Dendritic cell treated with granulocyte-macrophage colony-stimulating factor and Interleukin-4, amounts not matched to agents 40 ng/mL and 50 ng/mL, for 4 days (primary cell): ENCODE measurements at regions not wholly inside any gene's neighbourhood (a gene's known extent, or its start where the extent isn't known, plus 50 kb on each side); places are given as distances from the start of the nearest gene placed in this dataset.

Source experiments
- H3K27ac Mint-ChIP-seq: one replicate; pipeline ENCODE4 v1.8.0; 2022; ENCODE audit warnings: mild to moderate bottlenecking, mixed read lengths
- H3K27me3 Mint-ChIP-seq: one replicate; pipeline ENCODE4 v1.8.0; 2022; ENCODE audit warnings: mild to moderate bottlenecking, mixed read lengths
- H3K36me3 Mint-ChIP-seq: one replicate; pipeline ENCODE4 v1.8.0; 2022; ENCODE audit warnings: low read depth, mixed read lengths
- H3K4me1 Mint-ChIP-seq: one replicate; pipeline ENCODE4 v1.8.0; 2022; ENCODE audit warnings: low read depth, mixed read lengths
- H3K4me3 Mint-ChIP-seq: one replicate; pipeline ENCODE4 v1.8.0; 2022; ENCODE audit warnings: mild to moderate bottlenecking, moderate library complexity, mixed read lengths
- H3K9me3 Mint-ChIP-seq: one replicate; pipeline ENCODE4 v1.8.0; 2022; ENCODE audit warnings: mixed read lengths
- intact Hi-C: fragments of 100-400 bp; cut with micrococcal nuclease; formaldehyde crosslinking; loops from one replicate; pipeline ENCODE4 v1.15.0; 2022

DNA sequence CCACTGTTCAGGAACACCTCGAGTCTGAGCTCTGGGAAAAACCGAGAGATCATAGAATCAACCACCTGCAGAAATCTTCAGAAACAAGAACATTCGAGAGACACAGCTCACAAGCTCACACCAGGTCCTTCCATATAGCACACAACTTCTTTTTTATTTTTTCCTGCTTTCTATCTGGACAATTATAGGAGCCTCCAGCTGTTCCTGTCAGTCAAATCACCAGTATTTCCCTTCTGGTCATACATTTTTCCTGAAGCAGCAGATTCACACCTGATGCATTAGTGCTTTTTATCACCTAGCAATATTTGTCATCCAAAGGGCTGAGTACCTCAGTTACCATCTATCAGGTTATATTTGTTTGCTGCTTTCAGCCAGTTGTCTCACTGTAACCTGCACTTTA, 323.5 kb downstream of the FOXO1 start:
- Mint-ChIP-seq H3K4me3 (no peak overlapping the region), H3K4me1 (peaks cover 5% of the 10 kb centered on the region), H3K27ac (no peak overlapping the region), H3K9me3 (no peaks in the 10 kb centered on the region), H3K36me3 (no peaks in the 10 kb centered on the region), H3K27me3 (peaks cover 14% of the 10 kb centered on the region)
- intact Hi-C loops, result no loop called here

DNA sequence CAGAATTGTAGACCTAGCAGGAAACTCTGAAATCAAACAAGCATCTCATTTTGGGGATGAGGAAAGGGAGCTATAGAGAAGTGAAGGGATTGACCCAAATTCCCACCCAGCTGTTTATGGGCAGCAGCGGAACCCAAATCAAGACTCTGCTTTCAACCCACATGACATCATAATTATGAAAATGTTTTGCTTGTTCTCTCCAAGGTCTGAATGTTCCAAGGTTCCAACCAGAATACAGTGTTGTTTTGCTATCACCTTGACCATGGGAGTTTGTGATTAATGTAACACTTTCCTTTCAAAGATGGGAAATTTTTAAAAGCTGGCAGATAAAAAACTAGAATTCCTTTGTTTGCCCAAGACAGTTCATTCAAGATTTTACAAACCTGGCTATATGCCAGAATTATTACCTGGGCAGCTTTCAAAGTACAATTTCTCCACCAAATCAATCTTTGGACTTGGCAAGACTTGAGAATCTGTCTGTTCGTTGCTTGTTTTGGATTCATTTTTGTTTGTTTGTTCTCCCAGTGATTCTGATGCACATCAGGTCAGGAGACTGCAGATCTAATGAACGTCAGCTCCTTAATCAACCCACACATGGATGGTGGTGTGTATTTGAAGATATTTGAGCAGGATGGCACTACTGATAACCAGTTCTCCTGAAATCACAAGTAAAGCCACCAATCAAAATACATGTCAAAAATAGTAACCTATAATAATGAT, 322.7 kb downstream of the FOXO1 start:
- H3K9me3 Mint-ChIP-seq, result no peaks in the 10 kb centered on the region
- no peak overlapping the region for H3K27ac Mint-ChIP-seq
- intact Hi-C loops, result no loop called here
- no peaks in the 10 kb centered on the region for H3K36me3 Mint-ChIP-seq
- no peaks in the 10 kb centered on the region for H3K4me1 Mint-ChIP-seq
- no peak overlapping the region for H3K4me3 Mint-ChIP-seq
- peaks cover 16% of the 10 kb centered on the region for H3K27me3 Mint-ChIP-seq

DNA sequence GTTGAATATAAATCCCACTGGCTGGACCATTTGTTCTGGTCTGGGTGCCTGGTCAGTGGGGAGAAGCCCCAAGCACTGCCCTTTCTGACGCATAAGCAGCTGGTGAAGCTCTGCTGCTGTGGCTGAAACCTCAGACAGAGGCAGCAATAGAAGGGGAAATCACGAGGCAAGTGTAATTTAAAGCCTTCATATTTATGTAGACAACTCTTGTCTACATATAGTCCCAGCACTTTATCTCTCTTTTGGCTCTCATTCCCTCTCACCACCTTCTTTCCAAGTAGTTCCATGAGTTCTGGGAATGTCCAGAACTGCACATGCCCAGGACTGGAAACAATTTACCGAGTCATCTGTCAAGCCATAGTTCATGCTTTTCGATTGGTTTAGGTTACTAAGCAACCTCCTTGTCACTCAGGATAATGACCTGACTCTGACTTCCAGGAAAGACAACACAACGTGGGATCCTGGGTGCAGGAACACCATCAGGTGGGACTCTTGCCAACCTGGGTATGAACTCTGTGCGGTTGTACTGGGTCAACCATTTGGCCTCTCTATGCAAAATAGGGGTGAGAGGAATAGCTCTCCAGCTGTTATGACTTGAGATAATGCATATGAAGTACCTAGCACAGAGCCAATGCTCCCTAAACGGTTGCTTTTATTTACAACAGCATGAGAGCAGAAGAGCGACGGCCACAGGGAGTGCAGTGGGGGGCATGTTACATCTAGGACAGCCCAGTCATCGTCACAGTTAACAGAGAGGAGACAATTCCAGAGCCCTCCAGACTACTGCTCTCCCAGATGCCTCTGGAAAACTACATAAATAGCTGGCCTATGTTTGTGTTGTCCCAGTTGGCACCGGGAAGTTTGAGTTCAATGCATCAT, 321.9 kb downstream of the FOXO1 start:
- no peaks in the 10 kb centered on the region for H3K4me1 Mint-ChIP-seq
- no peak overlapping the region for H3K4me3 Mint-ChIP-seq
- H3K36me3 Mint-ChIP-seq, result no peaks in the 10 kb centered on the region
- intact Hi-C loops, result no loop called here
- no peaks in the 10 kb centered on the region for H3K9me3 Mint-ChIP-seq
- no peak overlapping the region for H3K27ac Mint-ChIP-seq
- H3K27me3 Mint-ChIP-seq, result peaks cover 15% of the 10 kb centered on the region

DNA sequence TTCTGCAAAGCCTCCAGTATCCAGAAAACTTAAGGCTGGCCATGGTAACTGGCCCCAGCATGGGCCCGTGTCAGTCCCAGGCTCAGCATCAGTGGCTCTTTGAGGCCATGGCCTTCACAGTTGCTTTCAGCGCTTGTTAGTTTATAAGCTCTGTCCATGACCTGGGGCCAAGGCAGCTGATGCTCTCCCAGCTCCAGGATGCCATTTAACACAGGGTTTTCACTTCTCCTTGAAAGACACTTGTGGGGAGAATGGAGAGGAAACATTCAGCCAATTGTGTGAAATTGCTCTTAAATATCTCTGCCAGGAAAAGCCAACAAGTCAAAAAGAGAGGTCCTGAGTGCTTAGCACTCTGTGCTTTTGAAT, 321.3 kb downstream of the FOXO1 start:
- intact Hi-C loops, result no loop called here
- H3K36me3 Mint-ChIP-seq, result no peaks in the 10 kb centered on the region
- no peak overlapping the region for H3K27ac Mint-ChIP-seq
- no peaks in the 10 kb centered on the region for H3K9me3 Mint-ChIP-seq
- no peak overlapping the region for H3K4me3 Mint-ChIP-seq
- peaks cover 13% of the 10 kb centered on the region for H3K27me3 Mint-ChIP-seq
- no peaks in the 10 kb centered on the region for H3K4me1 Mint-ChIP-seq

DNA sequence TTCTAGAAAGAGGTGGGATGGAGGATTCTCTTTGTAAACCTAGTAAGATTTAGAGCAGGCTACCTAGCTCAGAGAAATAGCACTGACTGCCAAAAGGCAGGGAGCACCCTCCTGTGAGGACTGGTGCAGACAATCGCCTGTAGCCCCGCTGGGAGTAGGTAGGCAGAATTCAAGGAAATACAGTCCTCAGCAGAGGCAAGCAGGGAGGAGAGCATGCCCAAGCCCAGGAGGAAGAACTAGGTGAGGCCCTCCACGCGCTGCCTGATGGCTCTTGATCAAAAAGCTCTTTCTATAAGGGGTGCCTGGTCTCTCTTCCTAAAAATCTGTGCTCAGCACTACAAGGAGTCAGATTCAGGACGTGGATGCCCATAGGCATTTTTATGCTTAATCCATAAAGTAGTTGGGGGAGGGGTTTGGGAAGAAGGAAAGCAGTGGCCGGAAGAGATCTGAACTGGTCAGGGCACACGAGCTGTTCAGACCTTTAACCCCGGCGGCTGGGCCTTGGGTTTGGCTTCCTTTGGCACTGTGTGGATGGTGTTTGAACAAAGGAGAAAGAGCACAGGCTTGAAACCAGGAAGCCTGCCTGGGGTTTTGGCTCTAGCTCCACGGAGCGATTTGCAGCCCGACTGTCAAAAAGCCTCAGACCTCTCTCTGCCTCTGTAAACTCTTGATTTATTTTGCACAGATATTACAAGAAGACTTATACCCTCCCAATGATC, 320.6 kb downstream of the FOXO1 start:
- intact Hi-C loops, result no loop called here
- H3K4me1 Mint-ChIP-seq, result no peaks in the 10 kb centered on the region
- H3K27ac Mint-ChIP-seq, result no peak overlapping the region
- H3K36me3 Mint-ChIP-seq, result no peaks in the 10 kb centered on the region
- H3K9me3 Mint-ChIP-seq, result no peaks in the 10 kb centered on the region
- H3K27me3 Mint-ChIP-seq, result peaks cover 13% of the 10 kb centered on the region
- H3K4me3 Mint-ChIP-seq, result no peak overlapping the region

DNA sequence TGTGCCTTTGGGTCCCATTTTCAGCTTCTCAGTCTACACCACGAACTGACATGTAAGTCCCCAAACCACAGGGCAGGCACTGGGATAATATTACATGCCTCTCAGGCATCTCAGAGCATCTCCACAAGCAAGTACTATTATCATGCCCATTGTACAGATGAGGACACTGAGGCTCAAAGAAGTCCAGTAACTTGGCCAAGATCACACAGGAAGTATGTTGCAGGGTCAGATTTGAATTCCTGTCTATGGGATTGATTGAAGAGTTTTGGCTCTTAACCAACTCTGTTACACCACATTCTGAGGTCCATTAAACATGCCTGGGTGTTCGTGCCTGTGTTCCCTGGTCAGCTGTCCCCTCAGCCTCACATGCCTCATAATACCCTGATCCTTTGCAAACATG, 319.8 kb downstream of the FOXO1 start:
- Mint-ChIP-seq H3K9me3 (no peaks in the 10 kb centered on the region), H3K27ac (no peak overlapping the region), H3K4me3 (no peak overlapping the region), H3K27me3 (peaks cover 13% of the 10 kb centered on the region), H3K36me3 (no peaks in the 10 kb centered on the region), H3K4me1 (no peaks in the 10 kb centered on the region)
- intact Hi-C loops, result no loop called here

DNA sequence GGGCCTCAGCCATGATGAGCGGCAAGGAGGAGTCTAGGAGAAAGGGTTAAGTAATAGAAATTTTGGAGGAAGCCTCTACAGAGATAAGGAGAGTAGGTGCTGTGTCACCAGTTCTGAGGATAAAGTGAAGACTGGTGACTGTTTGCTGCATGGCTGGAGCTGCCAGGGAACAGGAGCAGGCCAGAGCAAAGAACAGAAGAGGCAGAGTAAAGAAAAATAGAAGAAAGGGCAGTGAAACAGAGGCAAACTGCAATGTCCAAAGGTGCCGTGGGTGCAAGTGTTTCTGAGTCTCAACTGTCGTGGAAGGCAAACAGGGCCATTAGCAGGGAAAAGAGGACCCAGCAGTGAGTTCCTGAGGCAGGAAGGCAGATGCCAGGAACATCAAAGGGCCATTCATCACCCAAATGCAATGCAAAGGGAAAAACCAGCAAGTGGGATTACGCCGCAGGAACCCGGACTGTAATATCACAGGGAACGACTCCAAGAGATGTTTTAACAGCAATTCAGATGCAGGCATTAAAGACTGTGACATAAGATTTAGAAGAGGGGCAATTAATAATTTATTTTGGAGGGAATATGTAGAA, 318.3 kb downstream of the FOXO1 start:
- Mint-ChIP-seq H3K27ac (no peak overlapping the region), H3K9me3 (no peaks in the 10 kb centered on the region), H3K4me3 (no peak overlapping the region), H3K4me1 (no peaks in the 10 kb centered on the region), H3K27me3 (peaks cover 6% of the 10 kb centered on the region), H3K36me3 (no peaks in the 10 kb centered on the region)
- intact Hi-C loops, result no loop called here

DNA sequence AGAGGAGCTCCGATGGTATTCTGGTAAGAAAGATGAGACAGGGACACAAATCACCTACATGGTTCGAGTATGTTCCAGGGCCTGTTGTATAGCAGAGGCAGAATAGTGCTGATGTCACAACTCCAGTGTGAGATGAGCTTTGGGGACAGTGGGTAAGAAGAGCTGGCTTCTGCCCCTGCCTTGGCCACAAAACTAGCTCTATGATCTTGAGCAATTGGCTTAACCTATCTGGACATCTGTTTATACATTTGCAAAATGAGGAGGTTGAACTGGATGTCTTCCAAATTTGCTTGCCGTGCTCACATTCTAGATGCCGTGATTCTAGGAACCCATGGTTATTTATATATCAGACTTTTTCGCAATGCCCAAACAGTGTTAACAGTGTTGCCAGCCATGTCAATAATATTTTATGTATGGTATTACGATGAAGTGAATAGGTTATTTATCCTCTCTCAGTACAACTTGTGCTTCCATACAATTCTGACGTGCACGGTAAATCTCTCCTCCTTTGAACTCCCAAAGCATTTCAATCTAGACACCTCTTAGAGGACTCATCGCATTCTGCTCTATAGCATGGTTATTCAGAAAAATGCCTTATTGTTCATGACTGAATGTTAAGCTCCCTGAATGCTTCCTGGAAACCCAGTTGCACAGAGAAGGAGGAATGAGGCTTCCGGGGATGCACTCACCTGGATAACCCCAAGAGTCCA, 316.0 kb downstream of the FOXO1 start:
- Mint-ChIP-seq H3K4me3 (no peak overlapping the region), H3K36me3 (no peaks in the 10 kb centered on the region), H3K27me3 (peaks cover 4% of the 10 kb centered on the region), H3K4me1 (no peaks in the 10 kb centered on the region), H3K9me3 (no peaks in the 10 kb centered on the region), H3K27ac (no peak overlapping the region)
- intact Hi-C loops, result no loop called here

DNA sequence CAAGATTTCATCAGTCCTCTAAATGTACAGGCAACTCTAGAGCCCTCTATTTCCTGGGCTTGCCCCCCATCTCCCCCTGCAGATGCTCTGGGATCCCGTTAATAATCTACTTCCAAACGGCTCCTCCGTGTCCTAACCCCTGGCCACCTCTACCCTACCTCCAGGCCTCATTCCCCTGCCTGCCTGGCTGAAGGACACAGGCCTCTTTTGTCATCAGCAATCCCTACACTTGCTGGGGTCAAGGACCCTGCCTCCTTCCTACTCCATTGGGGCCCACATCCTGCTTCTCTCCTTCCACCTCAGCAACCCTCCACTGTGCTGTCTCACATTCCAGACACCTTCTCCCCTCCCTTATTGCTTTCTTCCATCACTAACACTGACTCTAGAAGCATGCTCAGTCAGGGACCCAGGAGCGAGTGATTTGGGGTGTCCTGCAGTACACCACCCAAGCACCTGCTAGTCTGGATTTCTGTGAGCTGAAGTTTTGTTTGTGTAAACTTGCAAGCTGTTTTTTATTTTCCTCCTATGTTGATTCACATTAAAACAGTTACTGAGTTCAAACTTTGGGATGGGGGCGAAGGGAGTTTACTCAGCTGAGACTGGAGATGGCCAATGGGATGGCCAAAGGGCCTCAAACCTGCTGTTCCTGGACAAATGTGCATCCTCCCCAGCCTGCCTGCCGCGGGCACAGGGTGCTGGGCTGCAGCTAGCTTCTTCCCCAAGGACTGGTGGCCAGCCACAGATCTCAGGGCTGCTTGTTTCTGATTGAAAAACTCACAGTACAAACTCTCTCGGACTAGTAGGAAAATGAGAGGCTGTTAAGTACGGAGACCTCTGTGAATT, 314.7 kb downstream of the FOXO1 start:
- H3K4me1 Mint-ChIP-seq, result no peaks in the 10 kb centered on the region
- H3K4me3 Mint-ChIP-seq, result no peak overlapping the region
- no peaks in the 10 kb centered on the region for H3K36me3 Mint-ChIP-seq

DNA sequence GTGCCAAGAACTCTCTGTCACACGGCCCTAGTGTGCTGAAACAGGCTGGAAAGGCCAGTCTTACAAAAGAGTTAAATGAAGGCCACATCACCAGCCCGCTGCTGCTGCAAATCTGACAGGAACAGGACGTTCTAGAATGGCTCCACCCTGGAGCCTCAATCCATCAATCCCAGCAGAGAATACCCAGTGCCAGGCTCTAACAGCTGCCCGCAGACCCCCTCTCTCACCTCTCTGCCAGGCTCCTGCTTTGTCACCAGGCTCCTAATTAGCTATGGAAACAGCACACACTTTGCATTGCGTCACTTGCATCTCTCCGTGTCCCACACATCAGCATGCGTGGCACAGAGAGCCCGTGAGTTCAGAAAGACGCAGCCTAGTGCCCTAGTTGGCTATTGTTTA, 314.1 kb downstream of the FOXO1 start:
- intact Hi-C loops, result no loop called here
- H3K4me3 Mint-ChIP-seq, result no peak overlapping the region
- no peaks in the 10 kb centered on the region for H3K36me3 Mint-ChIP-seq
- no peaks in the 10 kb centered on the region for H3K4me1 Mint-ChIP-seq
- no peaks in the 10 kb centered on the region for H3K9me3 Mint-ChIP-seq
- peaks cover 4% of the 10 kb centered on the region for H3K27me3 Mint-ChIP-seq
- no peak overlapping the region for H3K27ac Mint-ChIP-seq

More for the DNA sequence above, 314.7 kb downstream of the FOXO1 start:
- Mint-ChIP-seq H3K9me3 (no peaks in the 10 kb centered on the region), H3K27ac (no peak overlapping the region), H3K27me3 (peaks cover 4% of the 10 kb centered on the region)
- intact Hi-C loops, result no loop called here

DNA sequence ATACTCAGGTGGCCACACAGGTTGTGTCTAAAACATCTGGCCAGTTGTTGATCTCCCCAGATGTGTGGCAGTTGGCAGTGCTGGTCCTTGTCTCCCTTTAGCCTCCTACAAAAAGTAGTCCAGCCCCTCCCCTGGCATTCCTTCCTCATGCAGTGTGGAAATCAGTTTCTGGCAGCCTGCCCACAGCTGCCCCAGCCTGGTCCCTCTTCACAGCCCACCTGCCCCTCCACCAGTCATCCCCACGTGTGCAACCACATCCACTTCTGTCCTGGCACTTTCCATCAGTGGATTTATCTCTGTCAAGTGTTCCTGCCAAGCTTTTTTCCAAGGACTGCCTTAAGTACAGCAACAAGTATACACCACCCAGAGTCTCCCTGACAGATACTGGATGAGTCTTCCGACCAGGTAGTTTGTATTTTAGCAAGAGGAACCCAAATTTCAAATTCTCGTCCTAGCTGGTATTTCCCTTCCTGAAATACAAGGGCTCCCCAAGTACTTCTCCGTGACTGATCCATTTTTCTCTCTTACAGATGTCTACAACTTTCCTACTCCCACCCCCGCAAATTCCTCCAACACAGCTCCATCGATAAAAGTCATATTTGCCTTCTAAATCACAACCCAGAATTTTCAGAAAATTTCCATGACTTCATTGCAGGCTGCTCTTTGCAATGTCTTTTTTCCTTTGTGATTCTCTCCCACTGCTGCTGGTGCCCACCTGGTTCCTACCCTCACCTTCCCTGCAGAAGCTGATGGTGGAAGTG, 313.5 kb downstream of the FOXO1 start:
- Mint-ChIP-seq H3K9me3 (no peaks in the 10 kb centered on the region), H3K4me1 (no peaks in the 10 kb centered on the region), H3K36me3 (no peaks in the 10 kb centered on the region), H3K4me3 (no peak overlapping the region), H3K27ac (no peak overlapping the region), H3K27me3 (peaks cover 2% of the 10 kb centered on the region)
- intact Hi-C loops, result no loop called here

DNA sequence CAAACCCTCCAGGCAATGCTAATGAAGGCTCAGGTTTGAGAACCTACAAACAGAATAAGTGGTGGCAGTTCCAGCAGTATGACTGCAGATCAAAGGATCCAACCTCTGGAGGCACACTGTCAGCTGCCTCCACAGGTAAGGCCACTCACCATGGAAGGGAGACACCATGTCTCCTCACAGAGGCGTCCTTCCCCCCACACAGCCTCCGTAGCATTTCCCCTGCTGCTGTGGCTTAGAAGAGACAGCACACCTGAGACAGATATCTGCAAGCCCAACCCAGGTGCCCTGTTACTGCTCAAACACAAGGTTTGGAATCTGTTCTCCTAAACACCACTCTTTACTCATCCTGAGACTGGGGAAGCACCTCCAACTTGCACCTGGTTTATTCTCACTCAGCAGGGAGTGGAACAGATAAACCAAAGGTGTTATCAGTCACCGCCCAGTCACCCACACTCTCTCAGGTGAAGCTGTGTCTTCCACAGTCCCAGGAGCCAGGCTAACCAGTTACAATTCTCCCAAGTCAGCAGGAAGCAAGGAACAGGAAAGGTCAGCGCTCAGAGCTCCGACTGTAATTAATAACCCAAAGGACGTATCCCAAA, 311.2 kb downstream of the FOXO1 start:
- Mint-ChIP-seq H3K27ac (no peak overlapping the region), H3K4me1 (no peaks in the 10 kb centered on the region), H3K36me3 (no peaks in the 10 kb centered on the region), H3K9me3 (no peaks in the 10 kb centered on the region), H3K27me3 (peaks cover 1% of the 10 kb centered on the region), H3K4me3 (no peak overlapping the region)
- intact Hi-C loops, result no loop called here
